Neural progenitor cell (in vitro differentiated cells): ENCODE measurements at regions not wholly inside any gene's neighbourhood (a gene's known extent, or its start where the extent isn't known, plus 50 kb on each side); places are given as distances from the start of the nearest gene placed in this dataset.

Source experiments
- DNase-seq: peaks from one replicate; pipeline ENCODE4 v3.0.0-alpha.2; 2016; ENCODE audit warnings: low spot score
- H2AFZ ChIP-seq: fragments of 200-600 bp; sonication (generic); replicated peaks from 2 replicates; pipeline ENCODE4 v1.6.1; 2016; ENCODE audit warnings: antibody characterized with exemption
- H3F3A ChIP-seq: fragments of 200-600 bp; sonication (generic); 2 replicates; pipeline ENCODE4 v1.6.1; 2016; ENCODE audit warnings: antibody characterized with exemption, low read depth
- H3K27ac ChIP-seq: fragments of 200-600 bp; sonication (generic); 2 replicates; pipeline ENCODE4 v1.5.1; 2016; ENCODE audit warnings: mild to moderate bottlenecking
- H3K27me3 ChIP-seq: fragments of 200-600 bp; sonication (generic); 2 replicates; pipeline ENCODE4 v1.6.1; 2016; ENCODE audit warnings: mild to moderate bottlenecking, moderate library complexity
- H3K36me3 ChIP-seq: fragments of 200-600 bp; sonication (generic); 2 replicates; pipeline ENCODE4 v1.5.1; 2016
- H3K4me1 ChIP-seq: fragments of 200-600 bp; sonication (generic); 2 replicates; pipeline ENCODE4 v1.6.1; 2016; ENCODE audit warnings: mixed run types
- H3K4me2 ChIP-seq: fragments of 200-600 bp; sonication (generic); 2 replicates; pipeline ENCODE4 v1.6.1; 2016
- H3K4me3 ChIP-seq: fragments of 200-600 bp; sonication (generic); 2 replicates; pipeline ENCODE4 v1.5.1; 2016
- H3K79me2 ChIP-seq: fragments of 200-600 bp; sonication (generic); 2 replicates; pipeline ENCODE4 v1.6.1; 2016; ENCODE audit warnings: low read depth
- H3K9ac ChIP-seq: fragments of 200-600 bp; sonication (generic); 2 replicates; pipeline ENCODE4 v1.6.1; 2016
- H3K9me3 ChIP-seq: fragments of 200-600 bp; sonication (generic); 2 replicates; pipeline ENCODE4 v1.5.1; 2016; ENCODE audit warnings: low read depth
- H4K20me1 ChIP-seq: fragments of 200-600 bp; sonication (generic); 2 replicates; pipeline ENCODE4 v1.6.1; 2016; ENCODE audit warnings: low read depth
- H3K27ac Mint-ChIP-seq: 3 replicates; pipeline ENCODE4 v1.8.0; 2021; ENCODE audit warnings: mixed read lengths
- H3K27me3 Mint-ChIP-seq: 2 replicates; pipeline ENCODE4 v1.8.0; 2022; ENCODE audit warnings: low read depth, mild to moderate bottlenecking, inconsistent platforms, moderate library complexity, mixed read lengths; ENCODE audit not compliant: insufficient read depth
- H3K36me3 Mint-ChIP-seq: 3 replicates; pipeline ENCODE4 v1.8.0; 2021; ENCODE audit warnings: mixed read lengths
- H3K4me1 Mint-ChIP-seq: 3 replicates; pipeline ENCODE4 v1.8.0; 2021; ENCODE audit warnings: mixed read lengths
- H3K4me3 Mint-ChIP-seq: 3 replicates; pipeline ENCODE4 v1.8.0; 2021; ENCODE audit warnings: mild to moderate bottlenecking, moderate library complexity, mixed read lengths
- H3K9me3 Mint-ChIP-seq: 3 replicates; pipeline ENCODE4 v1.8.0; 2020; ENCODE audit warnings: mixed read lengths
- EZH2 ChIP-seq: fragments of 200-600 bp; sonication (generic); IDR thresholded peaks from 2 replicates; pipeline ENCODE4 v1.6.1; 2017; ENCODE audit warnings: antibody characterized with exemption, mild to moderate bottlenecking, moderate library complexity
- EZH2phosphoT487 ChIP-seq: fragments of 200-600 bp; sonication (generic); IDR thresholded peaks from 2 replicates; pipeline ENCODE4 v1.6.1; 2017; ENCODE audit warnings: antibody characterized with exemption
- TF ChIP-seq, protein P1 (sequence below): fragments of 200-600 bp; sonication (generic); IDR thresholded peaks from 2 replicates; pipeline ENCODE4 v1.5.1; 2017; ENCODE audit warnings: antibody characterized with exemption, mild to moderate bottlenecking

DNA sequence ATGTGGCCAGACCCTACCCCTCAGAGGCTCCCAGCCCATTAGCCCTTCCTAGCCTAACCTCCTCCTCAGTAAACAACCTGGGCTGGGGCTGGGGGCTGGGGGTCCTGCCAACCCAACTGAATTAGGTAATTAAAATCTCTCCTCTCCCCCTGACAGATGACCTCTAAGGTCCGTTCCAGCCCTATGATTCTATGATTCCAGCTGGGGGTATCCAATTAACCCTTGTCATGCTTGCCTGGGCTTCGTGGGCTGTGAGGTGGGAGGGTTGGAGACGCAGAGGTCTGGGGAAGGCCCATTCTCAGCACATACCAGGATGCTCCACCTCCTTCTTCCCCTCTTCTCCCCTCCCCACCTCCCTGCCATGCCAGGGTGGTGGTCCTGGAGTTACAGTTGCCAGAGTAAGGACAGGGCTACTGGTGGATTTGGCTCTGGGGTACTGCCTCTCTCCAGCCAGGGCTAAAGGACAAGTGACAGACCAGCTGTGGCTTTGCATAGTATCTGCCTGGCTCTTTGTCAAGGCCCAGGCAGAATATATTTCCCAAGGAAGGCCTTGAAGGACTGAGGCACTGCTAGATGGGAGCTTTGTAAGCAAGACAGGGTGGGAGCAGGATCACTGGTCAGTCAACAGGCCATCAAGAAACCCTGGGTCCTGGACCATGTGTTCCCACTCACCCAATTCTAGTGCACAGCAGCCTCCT is 82.1 kb downstream of the EFNB1 start:
- Histone ChIP-seq H3K9ac (no peak overlapping the region), H4K20me1 (peaks cover 2% of the 10 kb centered on the region), H3K27ac (no peak overlapping the region), H3K36me3 (no peaks in the 10 kb centered on the region), H3F3A (peaks cover 3% of the 10 kb centered on the region), H2AFZ (no peak overlapping the region), H3K27me3 (peaks cover 9% of the 10 kb centered on the region), H3K79me2 (no peaks in the 10 kb centered on the region), H3K9me3 (no peaks in the 10 kb centered on the region), H3K4me2 (no peak overlapping the region), H3K4me1 (peaks cover 12% of the 10 kb centered on the region), H3K4me3 (no peak overlapping the region)
- H3K36me3 Mint-ChIP-seq: no peaks in the 10 kb centered on the region
- H3K4me3 Mint-ChIP-seq: peak overlapping the region; percentile 22
- peaks cover 53% of the 10 kb centered on the region for H3K4me1 Mint-ChIP-seq
- DNase-seq: no peak
- no peak overlapping the region for H3K27ac Mint-ChIP-seq
- H3K9me3 Mint-ChIP-seq: peaks cover 6% of the 10 kb centered on the region
- peaks cover 5% of the 10 kb centered on the region for H3K27me3 Mint-ChIP-seq
- TF ChIP-seq EZH2 (no peak), EZH2phosphoT487 (no peak)
- TF ChIP-seq, protein P1, sequence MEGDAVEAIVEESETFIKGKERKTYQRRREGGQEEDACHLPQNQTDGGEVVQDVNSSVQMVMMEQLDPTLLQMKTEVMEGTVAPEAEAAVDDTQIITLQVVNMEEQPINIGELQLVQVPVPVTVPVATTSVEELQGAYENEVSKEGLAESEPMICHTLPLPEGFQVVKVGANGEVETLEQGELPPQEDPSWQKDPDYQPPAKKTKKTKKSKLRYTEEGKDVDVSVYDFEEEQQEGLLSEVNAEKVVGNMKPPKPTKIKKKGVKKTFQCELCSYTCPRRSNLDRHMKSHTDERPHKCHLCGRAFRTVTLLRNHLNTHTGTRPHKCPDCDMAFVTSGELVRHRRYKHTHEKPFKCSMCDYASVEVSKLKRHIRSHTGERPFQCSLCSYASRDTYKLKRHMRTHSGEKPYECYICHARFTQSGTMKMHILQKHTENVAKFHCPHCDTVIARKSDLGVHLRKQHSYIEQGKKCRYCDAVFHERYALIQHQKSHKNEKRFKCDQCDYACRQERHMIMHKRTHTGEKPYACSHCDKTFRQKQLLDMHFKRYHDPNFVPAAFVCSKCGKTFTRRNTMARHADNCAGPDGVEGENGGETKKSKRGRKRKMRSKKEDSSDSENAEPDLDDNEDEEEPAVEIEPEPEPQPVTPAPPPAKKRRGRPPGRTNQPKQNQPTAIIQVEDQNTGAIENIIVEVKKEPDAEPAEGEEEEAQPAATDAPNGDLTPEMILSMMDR: no peak

DNA sequence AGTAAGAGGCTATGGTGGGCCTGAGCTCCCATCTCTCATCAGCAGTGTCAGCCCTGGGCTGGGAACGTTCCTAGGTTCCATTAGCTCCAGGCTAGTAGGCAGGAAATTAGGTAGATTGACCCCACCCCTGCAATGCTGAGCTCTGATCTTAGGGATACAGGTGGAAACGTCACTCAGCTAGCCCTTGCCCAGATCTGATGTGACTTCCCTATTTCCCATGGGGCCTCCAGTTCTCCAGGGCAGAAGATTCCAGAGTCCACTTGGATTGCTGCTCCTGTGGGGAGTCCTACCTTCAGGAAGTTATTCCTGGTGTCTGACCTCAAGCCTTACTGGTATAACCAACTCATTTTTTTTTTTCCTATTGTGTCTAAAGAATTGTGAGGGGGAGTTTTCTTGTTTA is 81.1 kb downstream of the EFNB1 start:
- peaks cover 6% of the 10 kb centered on the region for H3K9me3 Mint-ChIP-seq
- TF ChIP-seq EZH2phosphoT487 (no peak), EZH2 (no peak)
- TF ChIP-seq, protein P1: no peak

DNA sequence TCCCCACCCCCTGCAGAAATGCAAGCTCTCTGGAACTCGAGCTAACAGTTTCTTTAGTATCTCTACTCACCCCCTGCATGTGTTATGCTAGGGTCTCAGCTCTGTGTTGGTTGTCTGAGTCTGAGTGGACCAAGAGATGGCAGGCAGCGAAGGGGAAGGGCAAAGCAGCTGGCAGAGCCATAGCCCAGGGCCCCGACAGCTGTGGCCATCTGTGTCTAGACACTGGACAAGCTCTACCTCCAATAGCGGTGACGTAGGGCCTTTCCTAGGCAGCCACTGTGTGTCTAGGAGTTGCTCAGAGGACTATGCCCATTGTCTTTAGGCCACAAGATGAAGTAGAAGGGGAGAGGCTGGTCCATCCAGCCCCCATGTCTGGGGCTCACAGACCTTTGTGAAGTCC is 79.2 kb downstream of the EFNB1 start:
- Mint-ChIP-seq H3K36me3 (no peaks in the 10 kb centered on the region), H3K27ac (no peak overlapping the region), H3K27me3 (peaks cover 9% of the 10 kb centered on the region), H3K9me3 (peaks cover 2% of the 10 kb centered on the region), H3K4me1 (peaks cover 45% of the 10 kb centered on the region), H3K4me3 (no peak overlapping the region)
- Histone ChIP-seq H3K4me1 (peaks cover 11% of the 10 kb centered on the region), H3F3A (peaks cover 8% of the 10 kb centered on the region), H3K36me3 (no peaks in the 10 kb centered on the region), H3K79me2 (no peaks in the 10 kb centered on the region), H3K4me3 (no peak overlapping the region), H3K27ac (no peak overlapping the region), H2AFZ (no peak overlapping the region), H4K20me1 (no peaks in the 10 kb centered on the region), H3K27me3 (no peaks in the 10 kb centered on the region), H3K9me3 (no peaks in the 10 kb centered on the region), H3K9ac (no peak overlapping the region), H3K4me2 (no peak overlapping the region)
- no peak for DNase-seq
- TF ChIP-seq, protein P1: no peak
- TF ChIP-seq EZH2phosphoT487: no peak
- TF ChIP-seq EZH2: no peak

More for the DNA sequence above, 81.1 kb downstream of the EFNB1 start:
- H4K20me1 ChIP-seq: no peaks in the 10 kb centered on the region
- Mint-ChIP-seq H3K36me3 (no peaks in the 10 kb centered on the region), H3K27ac (no peak overlapping the region), H3K4me3 (no peak overlapping the region), H3K27me3 (peaks cover 7% of the 10 kb centered on the region), H3K4me1 (peaks cover 49% of the 10 kb centered on the region)
- H3K27ac ChIP-seq: no peak overlapping the region
- H3K9me3 ChIP-seq: no peaks in the 10 kb centered on the region
- no peaks in the 10 kb centered on the region for H3K79me2 ChIP-seq
- H3K9ac ChIP-seq: no peak overlapping the region
- peaks cover 12% of the 10 kb centered on the region for H3K4me1 ChIP-seq
- no peaks in the 10 kb centered on the region for H3K27me3 ChIP-seq
- H3K4me3 ChIP-seq: no peak overlapping the region
- DNase-seq: no peak
- no peak overlapping the region for H3K4me2 ChIP-seq
- H3F3A ChIP-seq: peaks cover 3% of the 10 kb centered on the region
- no peaks in the 10 kb centered on the region for H3K36me3 ChIP-seq
- H2AFZ ChIP-seq: no peak overlapping the region
